HG02623 (cell line): ENCODE measurements at regions not wholly inside any gene's neighbourhood (a gene's known extent, or its start where the extent isn't known, plus 50 kb on each side); places are given as distances from the start of the nearest gene placed in this dataset.

ENCODE experiments used
- ATAC-seq: cut with Tn5 transposase; IDR thresholded peaks from one replicate; pipeline ENCODE4 v1.9.1; 2021; ENCODE audit warnings: moderate library complexity; ENCODE audit not compliant: unreplicated experiment

DNA sequence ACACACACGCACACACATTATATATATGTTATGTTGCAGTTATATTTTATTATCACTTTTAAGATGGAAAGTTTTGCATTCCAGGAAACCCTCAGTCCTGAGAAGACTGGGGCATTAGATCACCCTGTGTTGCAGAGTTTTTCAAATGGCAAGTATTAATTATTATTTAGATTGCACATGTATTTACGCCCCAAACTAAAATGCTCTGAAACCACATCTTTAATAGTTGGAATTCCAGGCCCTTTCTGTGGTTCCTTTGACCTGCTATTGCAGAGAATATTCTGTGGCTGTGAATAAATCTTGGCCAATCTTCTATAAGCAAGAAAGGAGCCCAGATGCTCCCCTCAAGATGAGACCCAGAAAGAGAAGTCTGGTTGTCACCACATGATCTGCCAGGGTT, 427.0 kb upstream of the TNP1 start:
- no peak for ATAC-seq

DNA sequence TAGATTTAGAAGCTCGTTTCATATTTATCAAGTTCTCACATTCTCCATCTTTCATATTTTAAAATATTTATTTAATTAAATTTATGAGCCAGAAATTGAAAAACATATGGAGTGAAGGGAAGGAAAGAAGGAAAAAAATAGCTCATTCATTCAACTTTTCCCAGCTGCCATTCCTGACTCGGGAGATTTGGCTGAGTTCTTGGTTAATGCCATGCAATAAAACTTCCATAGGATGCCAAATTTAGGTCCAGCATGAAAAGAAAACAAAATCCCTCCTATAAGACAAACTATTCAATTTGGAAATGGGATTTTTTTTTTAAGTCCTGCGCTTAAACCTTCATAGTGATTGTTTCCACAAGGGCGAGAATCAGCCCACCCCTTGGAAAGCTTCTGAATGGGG, 426.1 kb upstream of the TNP1 start:
- no peak for ATAC-seq

DNA sequence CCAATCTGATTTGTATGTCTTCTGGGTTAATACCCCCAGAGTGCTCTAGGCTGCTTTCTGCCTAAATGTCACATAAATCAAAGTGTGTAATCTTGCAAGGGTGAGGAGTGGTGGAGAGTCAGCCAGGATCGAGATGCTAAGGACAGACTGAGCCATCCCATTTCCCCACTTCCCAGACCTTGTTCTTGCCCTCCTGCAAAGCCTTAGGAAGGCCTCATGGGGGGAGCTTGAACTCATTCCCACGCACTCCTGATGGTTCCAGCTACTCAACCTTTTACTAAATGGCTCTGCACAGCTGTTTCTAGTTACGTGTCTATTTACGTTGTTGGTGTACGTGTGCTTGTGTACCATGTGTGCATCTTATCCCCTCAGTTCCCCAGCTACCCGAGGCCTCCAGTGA, 423.6 kb upstream of the TNP1 start:
- no peak for ATAC-seq

GRCh38 chr2:217282531-217282930, 422.7 kb upstream of the TNP1 start:
- no peak for ATAC-seq

DNA sequence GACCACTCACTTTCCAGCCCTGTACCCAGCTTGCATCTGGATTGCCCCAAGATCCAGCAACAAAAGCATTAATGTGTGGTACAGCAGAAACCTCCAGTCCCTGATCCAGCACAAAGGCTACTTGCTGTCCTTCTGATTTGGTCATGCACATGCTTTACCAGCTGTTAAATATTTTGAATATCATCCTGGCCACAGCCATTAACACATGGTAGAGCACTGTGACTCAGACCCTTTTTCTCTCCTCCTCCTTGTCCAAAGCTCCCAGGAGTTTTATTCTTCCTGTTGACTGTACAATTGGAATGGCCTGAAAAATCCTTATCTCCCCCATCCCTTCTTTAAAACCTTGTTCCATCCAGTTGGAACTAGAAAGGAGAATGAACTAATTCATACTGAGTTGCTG, 419.7 kb upstream of the TNP1 start:
- ATAC-seq = no peak

DNA sequence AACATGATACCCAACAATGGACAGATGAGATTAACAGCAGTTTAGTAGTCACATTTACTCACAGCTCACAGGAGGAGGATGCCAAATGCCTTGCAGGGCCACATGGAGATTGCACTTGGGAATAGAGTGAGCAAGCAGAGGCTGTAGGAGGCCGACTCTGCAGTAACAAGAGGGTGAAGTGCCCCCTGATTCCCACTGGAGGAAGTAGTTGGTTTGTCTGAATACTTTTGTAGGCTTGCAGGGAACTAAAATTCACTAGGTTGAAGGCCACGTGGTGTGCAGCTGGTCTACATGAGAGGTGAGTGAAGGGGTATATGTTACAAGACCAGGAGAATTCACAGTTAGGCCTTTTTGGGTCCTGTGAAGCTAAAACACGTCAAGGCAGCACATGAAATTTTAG, 419.3 kb upstream of the TNP1 start:
- no peak for ATAC-seq

- ATAC-seq = no peak
Observed at GRCh38 chr2:217277646-217278398, 418.0 kb upstream of the TNP1 start.

- ATAC-seq = no peak
Observed at GRCh38 chr2:217276433-217276832, 416.6 kb upstream of the TNP1 start.

GRCh38 chr2:217275091-217275490, 415.2 kb upstream of the TNP1 start:
- ATAC-seq = no peak

- ATAC-seq = no peak
Observed at GRCh38 chr2:217274578-217274977, 414.7 kb upstream of the TNP1 start.

- ATAC-seq = no peak
Observed at GRCh38 chr2:217273851-217274250, 414.0 kb upstream of the TNP1 start.

- no peak for ATAC-seq
Observed at GRCh38 chr2:217273162-217273561, 413.3 kb upstream of the TNP1 start.

DNA sequence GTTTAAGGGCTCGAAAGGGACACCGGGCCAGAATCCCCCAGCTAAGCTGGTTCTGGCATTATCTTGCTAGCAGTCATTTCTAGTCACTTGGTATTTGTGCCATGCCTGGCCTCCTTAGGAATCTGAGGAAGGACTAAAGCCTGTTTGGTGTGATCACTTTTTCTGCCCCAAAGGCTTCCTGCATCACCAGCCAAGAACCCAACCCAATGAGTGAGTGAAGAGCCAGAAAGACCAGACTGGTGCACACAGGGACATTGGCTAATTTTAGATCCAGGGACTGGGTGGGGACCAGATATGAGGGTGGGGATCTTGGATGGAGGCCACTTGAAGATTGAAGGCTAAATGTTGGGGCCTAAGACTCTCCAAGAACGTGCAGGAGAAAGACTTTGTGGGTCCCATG, 411.9 kb upstream of the TNP1 start:
- ATAC-seq = no peak

DNA sequence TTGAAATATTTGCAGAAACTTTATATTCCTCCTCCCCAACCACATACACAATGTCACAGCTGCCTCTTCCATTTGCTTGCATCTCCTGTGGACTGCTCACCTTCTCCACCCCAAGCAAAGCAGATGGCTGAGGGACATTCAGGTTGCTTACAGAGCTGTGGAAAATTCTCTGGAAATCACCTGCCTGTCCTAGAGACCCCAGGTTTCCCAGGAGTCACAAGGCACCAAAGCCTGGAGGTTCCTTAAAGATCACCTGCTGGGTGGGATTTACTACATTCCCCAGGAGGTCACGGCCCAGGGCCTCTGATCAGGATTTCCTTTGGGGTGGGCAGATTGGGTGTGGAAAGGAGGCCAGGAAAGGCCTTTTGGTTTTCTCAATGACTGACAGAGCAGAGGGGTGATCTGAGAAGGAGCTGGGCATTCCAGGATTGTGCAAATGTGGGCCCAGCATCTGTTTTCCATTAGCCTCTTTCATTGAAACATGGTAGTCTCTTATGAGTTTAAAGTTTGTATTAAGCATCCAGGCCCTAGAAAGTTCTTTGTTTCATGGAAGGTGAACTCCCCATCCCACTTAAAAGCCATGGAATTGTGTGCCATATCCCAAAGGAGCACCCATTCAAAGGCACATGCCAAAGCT, 410.7 kb upstream of the TNP1 start:
- ATAC-seq = no peak

DNA sequence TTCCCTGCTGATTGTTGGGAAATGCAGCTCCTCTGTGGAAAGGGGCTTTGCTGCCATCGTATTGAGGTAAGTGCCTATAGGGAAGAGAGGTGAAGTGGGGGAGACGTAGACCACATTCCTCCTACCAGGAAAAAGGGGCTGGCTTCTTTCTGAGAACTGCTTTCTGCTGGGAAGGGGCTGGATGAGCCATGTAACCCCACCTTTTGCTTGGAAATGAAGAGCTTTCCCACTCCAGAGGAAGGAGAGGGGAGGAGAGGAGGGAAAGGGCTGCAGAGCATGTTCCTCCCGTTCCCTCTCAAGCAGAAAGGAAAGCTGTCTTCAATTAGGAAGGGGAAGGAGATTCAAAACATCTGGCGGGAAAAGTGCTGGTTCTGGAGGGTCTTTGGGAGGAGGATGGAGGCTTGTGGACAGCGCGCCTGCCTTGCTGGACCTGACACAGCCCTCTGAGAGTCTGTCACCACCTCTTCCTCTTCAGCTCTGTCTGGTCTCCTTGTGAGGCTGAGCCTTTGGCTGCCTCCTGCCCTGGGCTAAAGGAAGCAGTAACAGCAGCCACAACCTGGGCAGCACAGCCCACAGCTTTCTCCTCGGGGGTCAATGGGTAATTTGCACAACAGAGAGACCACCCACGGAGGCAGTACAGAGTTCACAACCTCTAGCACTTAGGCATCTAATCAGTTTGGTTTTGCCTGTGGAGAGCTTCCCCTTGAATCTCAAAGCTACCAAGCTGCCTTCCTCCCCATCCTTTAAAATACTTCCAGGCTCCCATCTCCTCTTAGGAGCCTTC, 410.0 kb upstream of the TNP1 start:
- ATAC-seq = no peak

DNA sequence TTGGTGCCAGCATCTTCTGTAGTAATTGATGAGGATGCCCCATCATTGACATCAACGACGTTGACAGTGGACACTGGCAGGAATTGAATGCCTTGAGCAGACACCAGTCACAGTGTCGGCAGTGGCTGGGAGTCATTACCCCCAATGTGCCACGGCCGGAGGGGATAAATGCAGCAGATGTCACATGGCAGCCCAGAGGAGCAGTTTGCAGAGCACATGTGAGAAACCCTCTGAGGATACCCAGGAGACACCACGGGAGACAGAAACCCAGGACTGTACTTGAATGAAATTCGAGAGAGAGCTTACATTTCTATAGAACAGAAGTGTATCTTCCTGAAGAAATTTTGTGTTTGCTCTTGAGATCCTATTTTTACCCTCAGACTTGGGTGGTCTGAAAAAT, 409.1 kb upstream of the TNP1 start:
- no peak for ATAC-seq

- ATAC-seq = no peak
Observed at GRCh38 chr2:217267758-217268157, 407.9 kb upstream of the TNP1 start.

- ATAC-seq = no peak
Observed at GRCh38 chr2:217263756-217264155, 403.9 kb upstream of the TNP1 start.

DNA sequence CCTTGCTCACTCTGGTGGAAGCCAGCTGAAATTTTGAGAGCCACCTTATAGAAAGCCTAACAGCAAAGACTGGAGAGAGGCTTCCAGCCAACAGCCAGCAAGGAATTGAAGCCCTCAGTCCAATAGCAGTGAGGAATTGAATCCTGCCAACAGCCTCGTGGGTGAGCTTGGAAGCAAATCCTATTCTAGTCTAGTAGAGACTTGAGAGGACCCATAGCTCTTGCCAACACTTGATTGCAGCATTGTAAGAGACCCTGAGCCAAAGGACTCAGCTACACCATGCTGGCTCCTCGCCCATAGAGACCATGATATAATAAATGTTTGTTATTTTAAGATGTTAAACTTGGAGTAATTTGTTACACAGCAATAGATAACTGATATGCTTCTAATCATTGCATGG, 403.0 kb upstream of the TNP1 start:
- no peak for ATAC-seq

DNA sequence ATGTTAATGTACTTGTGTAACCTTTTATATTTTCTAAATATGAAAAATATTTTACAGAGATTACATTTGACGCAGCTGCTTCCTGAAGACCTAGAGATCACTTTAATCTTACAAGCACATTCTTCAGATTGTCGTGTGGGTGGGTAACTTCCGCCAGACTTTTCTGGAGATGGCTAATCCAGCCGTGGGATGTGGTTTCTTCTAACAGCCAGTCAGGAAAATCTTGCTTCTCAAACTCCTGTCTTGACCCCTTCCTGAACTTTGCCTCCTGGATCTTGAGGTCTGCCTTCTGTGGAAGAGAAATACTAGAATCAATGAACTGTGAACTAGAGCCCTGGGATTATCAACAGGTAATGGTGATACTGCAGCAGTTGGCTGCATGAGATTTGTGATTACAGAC, 401.6 kb upstream of the TNP1 start:
- ATAC-seq = no peak

- no peak for ATAC-seq
Observed at GRCh38 chr2:217260441-217261115, 400.7 kb upstream of the TNP1 start.

- no peak for ATAC-seq
Observed at GRCh38 chr2:217258170-217258569, 398.3 kb upstream of the TNP1 start.
